ENCODE measurements at regions not wholly inside any gene's neighbourhood (a gene's known extent, or its start where the extent isn't known, plus 50 kb on each side); places are given as distances from the start of the nearest gene placed in this dataset.
A peak's percentile ranks its signal among the peaks of the same experiment; 100 is the strongest.
"Not testable (repeated sequence)": the region's sequence is repeated elsewhere in the genome, so short reads cannot be mapped to it uniquely, and the experiment has no call there.

DNA sequence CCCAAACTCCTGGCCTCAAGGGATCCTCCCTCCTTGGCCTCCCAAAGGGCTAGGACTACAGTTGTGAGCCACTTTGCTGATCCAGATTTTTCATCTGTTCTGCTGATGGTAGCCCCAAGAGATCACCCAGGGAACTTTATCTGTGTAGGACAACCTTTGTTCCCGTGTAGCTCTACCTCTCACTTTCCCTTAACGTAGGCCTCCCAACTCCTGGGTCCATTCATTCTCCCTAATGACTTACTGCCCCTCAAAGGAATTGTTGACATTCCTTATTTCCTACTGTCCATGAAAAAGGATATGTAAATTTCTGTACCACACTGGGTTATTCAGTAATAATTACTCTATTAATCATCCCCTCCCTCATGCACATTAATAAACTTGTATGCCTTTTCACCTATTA, 51.0 kb upstream of the PHF24 start:
- DNase-seq (ENCODE audit: low read depth in 2 of 2), result no peak

DNA sequence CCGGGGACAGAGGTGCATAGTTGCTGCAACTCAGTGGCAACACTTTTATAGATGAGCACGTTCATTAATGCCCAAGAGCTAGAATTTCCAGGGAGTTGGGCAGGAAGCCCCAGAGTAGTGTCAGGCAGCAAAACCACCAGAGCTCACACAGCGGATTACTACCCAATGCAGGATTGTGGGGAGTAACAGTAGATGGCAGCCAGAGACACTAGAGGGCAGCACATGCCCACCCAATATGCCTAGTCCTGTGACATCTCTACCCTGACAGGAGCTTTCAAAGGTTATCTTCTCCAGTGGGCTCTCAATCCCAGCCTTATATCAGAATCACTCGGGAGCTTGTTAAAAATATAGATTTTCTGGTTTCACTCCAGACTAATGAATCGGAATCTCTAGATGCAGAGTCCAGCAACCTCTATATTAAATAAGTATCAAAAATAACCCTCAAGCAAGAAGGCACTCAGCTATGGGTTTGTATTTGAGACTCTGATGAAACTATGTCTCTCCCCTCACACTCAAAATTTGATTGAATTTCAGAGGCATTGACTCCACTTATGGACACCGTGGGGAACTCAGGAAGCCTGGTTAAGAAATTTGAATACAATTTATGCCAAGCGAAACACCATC, 58.4 kb upstream of the PHF24 start:
- DNase-seq (ENCODE audit: low read depth in 2 of 2), result peak; percentile 60 to 66

DNA sequence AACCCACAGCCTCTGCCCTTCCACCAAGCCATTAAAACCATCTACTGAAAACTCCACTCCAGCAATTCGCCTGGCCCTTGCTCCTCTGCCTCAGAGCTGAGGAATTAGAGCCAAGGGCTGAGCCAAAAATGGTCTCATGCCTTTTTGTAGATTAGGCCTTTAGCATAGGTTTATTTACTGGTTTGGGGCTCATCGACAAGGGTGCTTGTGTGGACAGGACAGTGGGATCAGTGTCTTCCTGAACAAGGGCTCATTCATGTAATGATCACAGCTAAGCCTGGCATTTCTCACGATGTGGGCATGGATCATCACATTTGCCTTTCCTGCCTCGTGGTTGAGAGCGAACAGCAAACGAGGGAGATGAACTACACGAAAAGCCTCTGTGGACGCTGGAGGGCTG, 59.2 kb upstream of the PHF24 start:
- no peak for DNase-seq (ENCODE audit: low read depth in 2 of 2)

DNA sequence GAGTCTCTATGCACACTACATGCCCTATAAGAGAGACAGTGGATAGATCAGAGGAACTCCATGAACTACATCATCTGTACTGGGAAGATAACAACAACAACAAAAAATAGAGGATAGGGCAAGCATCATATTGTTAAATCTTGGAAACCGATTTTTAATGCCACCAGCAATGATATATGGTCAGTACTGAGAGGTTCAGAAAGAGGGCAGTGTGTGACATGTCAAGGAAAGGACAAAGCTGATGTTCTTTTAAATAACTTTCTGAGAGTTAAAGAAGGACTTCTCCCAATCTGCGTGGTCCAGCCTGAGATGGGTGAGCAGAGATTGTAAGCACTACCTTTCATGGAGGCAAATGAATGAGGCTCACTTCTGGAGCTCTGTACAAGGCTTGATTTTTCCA, 62.0 kb upstream of the PHF24 start:
- DNase-seq (ENCODE audit: low read depth in 2 of 2), result no peak

DNA sequence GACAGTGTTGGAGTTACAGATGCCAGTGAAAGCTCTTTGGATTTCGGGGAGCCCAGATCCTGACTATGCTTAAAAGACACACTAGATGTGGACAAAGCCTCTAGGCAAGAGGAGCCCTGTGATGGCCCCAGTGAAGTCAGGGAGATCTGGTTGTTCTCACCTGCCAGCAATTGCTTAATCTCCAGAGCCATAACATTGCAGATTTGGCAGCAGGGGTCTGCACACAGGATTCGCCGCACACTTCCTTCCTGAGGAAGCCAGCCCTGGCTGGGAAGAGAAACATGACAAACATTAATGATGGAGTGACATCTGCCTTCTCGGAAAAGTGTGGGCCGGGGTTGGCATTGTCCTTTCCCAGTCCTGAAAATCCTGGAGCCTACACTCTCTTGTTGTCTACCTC, 65.2 kb upstream of the PHF24 start:
- DNase-seq (ENCODE audit: low read depth in 2 of 2), result no peak

DNA sequence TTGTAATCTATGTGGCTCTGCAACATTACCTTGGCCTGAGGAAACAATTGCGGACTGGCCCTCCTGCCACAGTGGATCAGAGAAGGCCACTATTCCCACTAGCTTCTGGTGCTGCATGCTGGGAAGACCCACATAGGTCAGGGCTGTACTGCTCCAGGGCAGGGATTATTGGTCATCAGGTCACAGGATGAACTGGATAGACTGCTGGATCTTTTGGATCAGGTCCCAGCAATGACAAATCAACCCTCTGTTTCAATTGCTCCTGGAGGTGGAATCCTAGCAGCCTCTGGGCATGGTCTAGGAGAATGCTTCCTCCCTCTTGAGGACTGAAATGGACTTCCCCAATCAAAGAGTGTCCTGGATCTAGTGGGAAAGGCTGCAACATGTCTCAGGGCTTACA, 66.7 kb upstream of the PHF24 start:
- DNase-seq (ENCODE audit: low read depth in 2 of 2), result no peak

DNA sequence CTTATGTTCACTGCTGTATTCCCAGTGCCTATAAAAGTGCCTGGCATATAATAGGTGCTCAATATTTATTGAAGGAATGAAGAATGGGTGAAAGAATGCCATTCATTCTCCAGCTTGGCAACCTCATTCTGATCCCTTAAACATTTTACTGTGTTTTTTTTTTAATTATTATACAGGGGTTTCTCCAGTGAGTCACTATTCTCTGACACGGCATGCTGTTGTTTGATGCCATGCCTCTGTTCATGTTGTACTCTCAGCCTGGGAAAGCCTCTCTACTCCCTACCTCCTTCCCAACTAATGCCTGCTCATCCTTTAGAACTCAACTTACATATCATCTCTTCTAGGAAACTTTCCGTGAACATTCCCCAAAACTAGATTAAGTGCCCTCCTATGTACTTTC, 70.2 kb upstream of the PHF24 start:
- DNase-seq (ENCODE audit: low read depth in 2 of 2), result no peak

DNA sequence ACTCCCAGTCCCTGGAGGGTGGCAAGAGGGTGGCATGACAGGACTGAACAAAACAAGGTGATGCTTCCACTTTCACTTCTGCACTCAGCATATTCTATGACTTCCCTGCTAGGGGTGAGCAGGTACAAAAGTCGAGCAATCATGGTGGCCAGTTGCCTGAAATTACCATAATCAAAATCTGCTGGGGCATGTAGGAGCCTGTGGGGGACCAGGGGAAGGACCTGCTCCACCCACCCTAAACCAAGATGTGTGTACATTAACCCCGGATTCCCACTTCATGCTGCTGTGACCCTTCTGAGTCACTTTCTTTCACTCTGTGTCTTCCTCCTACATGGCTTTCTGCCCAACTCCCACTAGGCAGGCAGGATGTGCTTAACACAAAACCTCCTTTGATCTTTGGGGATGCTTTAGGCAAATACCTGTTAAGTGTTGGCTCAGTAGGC, 73.3 kb upstream of the PHF24 start:
- DNase-seq (ENCODE audit: low read depth in 2 of 2), result no peak

DNA sequence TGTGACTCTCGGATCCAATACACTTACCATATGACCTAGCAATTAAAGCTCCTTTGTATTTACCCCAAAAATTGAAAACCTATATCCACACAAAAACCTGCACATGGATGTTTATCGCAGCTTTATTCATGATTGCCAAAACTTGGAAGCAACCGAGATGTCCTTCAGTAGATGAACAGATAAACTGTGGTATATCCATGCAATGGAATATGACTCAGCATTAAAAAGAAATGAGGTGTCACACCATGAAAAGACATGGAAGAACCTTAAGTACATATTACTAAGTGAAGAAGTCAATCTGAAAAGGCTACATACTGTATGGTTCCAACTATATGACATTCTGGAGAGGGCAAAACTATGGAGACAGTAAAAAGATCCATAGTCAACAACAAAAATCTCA, 82.0 kb upstream of the PHF24 start:
- no peak for DNase-seq (ENCODE audit: low read depth in 2 of 2)

DNA sequence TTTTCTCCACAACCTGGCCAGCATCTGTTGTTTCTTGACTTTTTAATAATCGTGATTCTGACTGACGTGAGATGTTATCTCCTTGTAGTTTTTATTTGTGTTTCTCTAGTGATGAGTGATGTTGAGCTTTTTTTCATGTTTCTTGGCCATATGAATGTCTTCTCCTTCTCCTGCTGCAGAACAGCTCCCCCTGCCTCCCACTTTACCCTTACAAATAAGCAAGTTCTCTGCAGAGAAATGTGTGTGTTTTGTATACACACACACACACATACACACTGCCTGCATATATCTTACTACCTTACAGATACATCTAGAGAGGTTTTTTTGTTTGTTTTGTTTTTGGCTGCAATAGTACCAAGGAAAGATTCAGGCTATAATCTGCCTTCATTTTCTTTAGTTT, 88.7 kb upstream of the PHF24 start:
- no peak for DNase-seq (ENCODE audit: low read depth in 2 of 2)

DNA sequence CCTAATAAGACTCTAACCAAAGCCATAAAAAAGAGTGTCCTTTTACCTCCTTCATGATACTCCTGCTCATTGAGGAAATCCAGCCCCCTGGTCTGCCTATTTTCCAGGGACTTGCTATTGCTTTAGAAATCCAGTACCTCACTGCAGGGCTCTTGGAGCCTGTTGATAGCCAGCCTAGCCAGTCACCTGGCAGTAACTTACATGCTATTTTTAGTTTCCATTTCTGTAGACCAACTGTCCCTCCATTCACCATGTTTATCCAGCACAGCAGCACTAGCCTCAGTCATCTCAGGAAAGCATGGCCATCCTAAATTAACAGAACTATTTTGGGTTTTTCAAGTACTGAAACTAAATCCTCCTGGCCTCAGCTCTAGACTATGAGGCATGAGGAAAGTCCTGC, 91.5 kb upstream of the PHF24 start:
- no peak for DNase-seq (ENCODE audit: low read depth in 2 of 2)

DNA sequence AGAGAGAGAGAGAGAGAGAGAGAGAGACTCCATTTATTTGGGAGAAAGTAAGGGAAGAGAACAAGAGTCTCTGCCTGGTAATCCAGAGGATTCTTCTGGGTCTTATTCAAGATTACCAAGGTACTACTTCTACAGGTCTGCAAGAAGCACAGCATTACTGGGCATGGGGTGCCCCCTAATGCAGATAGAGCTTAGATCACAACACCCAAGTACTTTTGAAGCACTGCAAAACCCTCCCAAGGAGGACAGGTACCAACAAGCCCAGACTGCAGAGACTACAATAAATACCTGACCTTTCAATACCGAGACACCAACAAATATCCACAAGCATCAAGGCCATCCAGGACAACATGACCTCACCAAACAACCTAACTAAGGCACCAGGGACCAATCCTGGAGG, 94.7 kb upstream of the PHF24 start:
- no peak for DNase-seq (ENCODE audit: low read depth in 2 of 2)

DNA sequence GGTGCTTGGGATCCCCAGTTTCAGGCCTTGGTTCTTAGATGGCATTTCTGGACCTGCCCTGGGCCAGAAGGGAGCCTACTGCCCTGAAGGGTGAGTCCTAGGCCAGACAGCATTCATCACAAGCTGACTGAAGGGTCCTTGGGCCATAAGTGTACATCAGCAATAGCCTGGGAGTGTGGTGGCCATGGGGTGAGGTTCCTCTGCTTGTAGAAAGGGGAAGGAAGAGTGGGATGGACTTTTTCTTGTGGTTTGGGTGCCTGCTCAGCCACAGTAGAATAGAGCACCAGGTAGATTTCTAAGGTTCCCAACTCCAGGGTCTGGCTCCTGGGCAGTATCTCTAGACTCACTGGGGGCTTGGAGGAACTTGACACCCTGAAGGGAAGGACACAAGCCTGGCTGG, 95.2 kb upstream of the PHF24 start:
- no peak for DNase-seq (ENCODE audit: low read depth in 2 of 2)

DNA sequence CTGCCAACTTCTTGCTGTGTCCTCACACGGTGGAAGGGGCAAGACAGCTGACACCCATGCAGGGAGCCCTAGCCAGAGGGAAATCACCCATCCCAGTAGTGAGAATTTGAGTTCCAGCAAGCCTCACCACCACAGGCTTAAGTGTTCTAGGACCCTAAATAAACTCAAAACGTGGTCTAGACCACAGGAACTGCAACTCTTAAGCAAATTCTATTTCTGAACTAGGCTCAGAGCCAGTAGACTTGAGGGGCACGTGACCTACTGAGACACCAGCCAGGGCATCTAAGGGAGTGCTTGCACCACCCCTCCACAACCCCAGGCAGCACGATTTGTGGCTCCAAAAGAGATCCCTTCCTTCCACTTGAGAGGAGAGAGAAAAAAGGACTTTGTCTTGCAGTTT, 96.0 kb upstream of the PHF24 start:
- DNase-seq (ENCODE audit: low read depth in 2 of 2), result no peak

DNA sequence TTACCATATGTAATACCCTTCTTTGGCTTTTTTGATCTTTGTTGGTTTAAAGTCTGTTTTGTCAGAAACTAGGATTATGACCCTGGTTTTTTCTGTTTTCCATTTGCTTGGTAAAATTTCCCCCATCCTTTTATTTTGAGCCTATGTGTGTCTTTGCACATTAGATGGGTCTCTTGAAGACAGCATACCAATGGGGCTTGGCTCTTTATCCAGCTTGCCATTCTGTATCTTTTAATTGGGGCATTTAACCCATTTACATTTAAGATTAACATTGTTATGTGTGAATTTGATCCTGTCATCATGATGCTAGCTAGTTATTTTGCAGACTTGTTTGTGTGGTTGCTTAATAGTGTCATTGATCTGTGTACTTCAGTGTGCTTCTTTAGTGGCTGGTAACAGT, 103.1 kb upstream of the PHF24 start:
- not testable (repeated sequence) for DNase-seq (ENCODE audit: low read depth in 2 of 2)

DNA sequence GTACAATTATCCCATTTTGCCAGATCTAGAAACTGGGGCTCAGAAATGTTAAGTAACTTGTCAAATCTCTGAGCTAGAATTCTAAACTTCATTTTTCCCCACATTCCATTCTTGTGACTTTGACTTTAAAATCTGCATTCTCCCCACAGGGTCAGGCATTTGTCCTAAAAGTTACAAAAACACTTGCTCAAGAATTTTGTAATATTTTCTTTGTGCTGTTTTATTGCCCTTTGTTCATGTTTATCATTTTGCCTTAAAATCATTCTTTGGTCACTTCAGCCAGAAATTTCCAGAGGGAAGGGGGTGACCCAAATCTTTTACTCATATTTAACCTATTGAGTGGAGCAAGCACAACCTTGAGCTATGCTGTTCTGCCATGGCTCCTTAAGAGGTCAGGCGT, 120.1 kb upstream of the CCL21 start:
- no peak for DNase-seq (ENCODE audit: low read depth in 2 of 2)

DNA sequence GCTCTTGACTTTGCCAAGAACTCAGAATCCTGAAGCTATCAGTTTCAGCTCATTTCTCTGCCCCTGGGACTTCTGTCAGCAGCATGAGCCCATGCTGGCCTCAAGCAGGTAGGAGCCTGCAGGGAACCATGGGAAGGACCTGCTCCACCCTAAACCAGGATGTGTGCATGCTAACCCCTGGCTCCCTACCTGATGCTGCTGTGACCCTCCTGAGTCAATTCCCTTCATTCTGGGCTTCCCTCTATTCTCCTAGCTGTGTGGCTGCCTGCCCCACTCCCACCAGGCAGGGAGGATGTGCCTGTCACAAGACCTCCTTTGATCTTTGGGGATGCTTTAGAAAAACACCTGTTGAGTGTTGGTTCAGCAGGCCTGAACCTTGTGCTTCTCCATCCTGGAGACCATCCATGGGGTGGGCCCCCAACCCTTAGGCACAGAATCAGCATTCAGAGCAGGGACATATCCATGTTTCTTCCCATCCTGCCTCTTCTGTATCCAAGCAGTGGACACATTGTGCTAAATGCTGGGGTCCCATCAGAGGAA, 117.1 kb upstream of the CCL21 start:
- no peak for DNase-seq (ENCODE audit: low read depth in 2 of 2)

DNA sequence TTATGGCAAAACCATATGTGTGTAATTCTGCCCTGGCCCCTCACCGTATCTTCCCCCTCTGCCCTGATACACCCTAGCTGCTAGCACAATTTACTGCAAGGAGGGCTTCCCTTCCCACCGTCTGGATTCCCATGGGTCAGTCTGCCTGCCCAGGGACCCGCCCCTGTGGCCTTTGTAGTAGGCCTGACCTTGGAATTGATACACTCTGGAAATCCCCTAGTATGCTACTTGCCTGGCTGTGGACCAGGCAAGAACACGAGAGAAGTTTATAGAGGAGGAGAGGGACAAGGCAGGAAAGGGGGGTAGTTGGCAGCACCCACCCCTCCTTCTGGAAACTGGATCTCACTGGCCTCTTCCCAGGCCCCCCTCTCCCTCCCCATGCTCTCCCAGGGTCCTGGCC, 115.8 kb upstream of the CCL21 start:
- DNase-seq (ENCODE audit: low read depth in 2 of 2), result no peak

DNA sequence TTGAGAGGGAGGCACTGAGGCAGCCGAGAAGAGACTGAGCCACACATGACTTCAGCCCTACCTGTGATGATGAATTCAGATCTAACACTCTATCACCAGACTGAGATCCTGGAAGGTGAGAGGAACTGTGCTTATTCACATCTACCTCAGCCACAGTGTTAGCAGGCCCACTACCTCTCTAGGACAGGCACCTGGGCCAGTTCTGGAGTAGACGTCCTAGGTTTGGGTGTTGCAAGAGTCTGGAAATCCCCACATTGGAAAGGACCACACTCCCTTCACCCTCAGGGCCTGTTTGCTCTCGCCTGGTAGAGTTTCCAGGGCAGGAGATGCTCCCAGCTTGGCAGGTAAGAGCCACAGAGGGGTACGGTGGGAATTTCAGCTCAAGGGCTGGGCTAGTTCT, 113.8 kb upstream of the CCL21 start:
- DNase-seq (ENCODE audit: low read depth in 2 of 2), result no peak

DNA sequence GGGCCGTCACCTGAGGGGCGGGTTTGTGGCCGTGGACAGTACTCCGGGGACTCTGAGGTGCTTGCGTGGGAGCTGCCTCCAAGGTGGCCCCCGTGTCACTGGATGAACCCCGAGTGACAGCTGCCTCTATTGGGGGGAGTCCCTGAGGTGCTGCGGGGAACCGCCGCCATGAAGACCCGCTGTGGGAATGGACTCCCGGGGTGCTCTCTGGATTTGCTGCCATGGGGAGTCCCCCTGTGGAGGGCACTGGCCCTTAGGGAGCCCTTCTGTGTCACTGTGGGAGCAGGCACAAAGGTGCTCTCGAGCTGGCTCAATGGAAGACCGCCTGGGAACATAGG, 100.2 kb upstream of the CCL21 start:
- no peak for DNase-seq (ENCODE audit: low read depth in 2 of 2)

DNA sequence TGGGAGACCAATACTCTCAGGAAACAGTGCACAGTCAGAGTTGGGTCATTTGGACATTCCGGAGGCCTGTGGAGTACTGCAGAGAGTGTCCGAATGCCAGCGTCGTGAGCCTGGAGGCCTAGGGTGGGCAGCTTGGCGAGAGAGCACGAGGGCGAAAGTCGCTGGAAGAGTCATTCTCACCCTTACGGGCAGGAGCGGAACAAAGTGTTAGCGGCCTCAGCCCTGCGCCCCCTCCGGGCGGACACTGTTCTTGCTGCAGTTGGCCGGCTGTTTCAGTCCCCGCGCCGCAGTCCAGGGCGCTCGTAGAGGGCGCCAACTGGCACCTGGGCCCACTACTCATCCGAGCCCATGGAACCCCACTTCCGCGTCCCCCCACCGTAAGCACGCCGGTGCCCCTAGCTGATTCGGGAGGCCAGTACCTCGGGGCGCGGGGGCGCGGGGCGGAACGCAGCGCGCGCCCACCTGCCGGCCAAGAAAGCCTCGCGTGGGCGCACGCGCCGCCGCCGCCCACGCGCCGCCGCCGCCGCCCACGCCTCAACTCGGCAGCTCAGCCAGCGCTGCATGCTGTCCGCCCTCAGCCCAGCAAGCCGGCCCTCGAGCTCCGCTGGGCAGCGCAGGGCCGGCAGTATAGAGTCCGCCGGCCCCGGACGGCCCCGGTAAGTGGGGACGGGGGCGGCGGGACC, 99.7 kb upstream of the CCL21 start:
- DNase-seq (ENCODE audit: low read depth in 2 of 2), result no peak

DNA sequence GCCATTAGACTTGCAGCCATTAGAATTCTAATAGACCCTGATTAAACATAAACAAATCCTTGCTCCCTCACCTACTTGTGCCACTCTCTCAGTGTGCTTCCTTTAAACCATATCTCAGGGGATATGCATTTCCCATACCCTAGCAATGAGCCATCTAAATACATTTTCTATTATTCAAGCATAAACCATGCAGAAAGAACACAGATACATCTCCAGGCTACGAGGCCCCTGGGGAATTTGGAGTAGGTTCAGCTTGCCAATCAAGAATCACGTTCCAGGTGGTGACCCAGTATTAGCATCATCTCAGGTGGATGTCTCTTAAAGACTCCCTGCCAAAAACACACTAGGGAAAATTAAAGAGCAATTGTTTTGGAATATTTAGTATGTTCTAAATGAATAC, 93.0 kb upstream of the CCL21 start:
- DNase-seq (ENCODE audit: low read depth in 2 of 2), result no peak

DNA sequence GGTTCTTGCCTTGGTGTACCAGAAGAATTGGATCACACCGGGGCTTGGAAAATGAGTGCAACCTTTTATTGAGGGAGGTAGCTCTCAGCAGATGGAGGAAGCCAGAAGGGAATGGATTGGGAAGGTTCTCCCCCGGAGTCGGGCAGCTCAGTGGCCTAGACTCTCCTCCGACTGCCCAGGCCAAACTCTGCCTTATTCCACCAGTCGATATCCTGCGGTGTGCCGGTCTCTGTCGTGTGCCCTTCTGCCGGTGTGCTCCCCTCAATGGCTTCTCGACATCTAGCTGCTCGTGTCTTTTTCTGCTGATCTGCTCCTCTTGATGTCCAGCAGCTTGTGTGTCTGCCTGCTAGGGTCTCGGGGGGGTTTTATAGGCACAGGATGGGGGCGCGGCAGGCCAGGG, 87.4 kb upstream of the CCL21 start:
- no peak for DNase-seq (ENCODE audit: low read depth in 2 of 2)

DNA sequence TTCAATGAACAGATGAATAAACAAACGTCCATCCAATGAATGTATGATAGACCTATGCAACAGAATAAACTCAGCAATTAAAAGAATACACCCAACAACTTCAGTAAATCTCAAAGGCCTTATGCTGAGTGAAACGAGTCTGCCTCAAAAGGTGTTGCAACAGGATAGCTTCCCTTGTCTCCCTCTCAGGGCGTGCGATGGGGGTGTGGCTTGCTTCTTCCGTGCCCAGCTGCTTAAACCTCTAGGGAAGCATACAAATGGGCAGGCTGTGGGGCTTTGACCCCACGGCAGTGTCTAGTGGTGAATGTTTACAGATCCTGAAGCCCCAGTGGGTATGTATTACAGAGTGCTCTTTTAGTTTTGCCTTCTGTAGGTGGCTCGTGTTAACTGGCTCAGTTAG, 87.0 kb upstream of the CCL21 start:
- DNase-seq (ENCODE audit: low read depth in 2 of 2), result no peak

Data from stimulated activated CD8-positive, alpha-beta memory T cell treated with anti-CD3 and anti-CD28 coated beads, Interleukin-7, amount 100 ng/mL, for 1 hour (primary cell).